Sigmoid colon (tissue), 6 donors: ENCODE measurements at regions not wholly inside any gene's neighbourhood (a gene's known extent, or its start where the extent isn't known, plus 50 kb on each side); places are given as distances from the start of the nearest gene placed in this dataset.

Source experiments
- DNase-seq: peaks from one replicate; pipeline ENCODE4 v3.0.0-alpha.2; 2019
- H3K27ac ChIP-seq, 4 donors: fragments of 200-600 bp; sonication (generic); one replicate each; pipeline ENCODE4 v1.5.1; 2016 to 2019; ENCODE audit warnings: mild to moderate bottlenecking in 1 of 4
- H3K27me3 ChIP-seq, 3 donors: fragments of 200-600 bp; sonication (generic); one replicate each; pipeline ENCODE4 v1.5.1; 2019; ENCODE audit warnings: mild to moderate bottlenecking in 1 of 3
- H3K36me3 ChIP-seq, 4 donors: fragments of 200-600 bp; sonication (generic); one replicate each; pipeline ENCODE4 v1.5.1; 2016 to 2019
- H3K4me1 ChIP-seq, 4 donors: fragments of 200-600 bp; sonication (generic); one replicate each; pipeline ENCODE4 v1.5.1; 2017 to 2019
- H3K4me3 ChIP-seq, 4 donors: fragments of 200-600 bp; sonication (generic); one replicate each; pipeline ENCODE4 v1.5.1; 2017 to 2019; ENCODE audit warnings: mild to moderate bottlenecking in 2 of 4, moderate library complexity in 1 of 4
- H3K9me3 ChIP-seq, 4 donors: fragments of 200-600 bp in 3 of 4; sonication (generic) in 3 of 4; one replicate each; pipeline versions ENCODE4 v1.5.1 to v1.6.1; 2013 to 2019
- CTCF ChIP-seq, 4 experiments: fragments of 450-650 bp in 3 of 4; fragments of 200-600 bp in 1 of 4; IDR thresholded peaks; one replicate each; pipeline ENCODE4 v1.5.1; 2016 to 2019; ENCODE audit warnings: antibody characterized with exemption in 4 of 4, mild to moderate bottlenecking in 3 of 4, moderate library complexity in 2 of 4
- EP300 ChIP-seq, 4 donors: sonication (generic); formaldehyde crosslinking; IDR thresholded peaks; one replicate each; pipeline ENCODE4 v1.6.1; 2017; ENCODE audit warnings: antibody characterized with exemption in 4 of 4
- POLR2A ChIP-seq, 2 donors: fragments of 450-650 bp; IDR thresholded peaks; one replicate each; pipeline ENCODE4 v1.6.1; 2016; ENCODE audit warnings: antibody characterized with exemption in 2 of 2, mild to moderate bottlenecking in 2 of 2, moderate library complexity in 2 of 2
- POLR2AphosphoS5 ChIP-seq, 4 donors: sonication (generic); formaldehyde crosslinking; IDR thresholded peaks; one replicate each; pipeline ENCODE4 v1.6.1; 2017; ENCODE audit warnings: antibody characterized with exemption in 4 of 4
- WGBS, 2 donors: extraction: QIAGEN DNeasy Blood & Tissue Kit; methylation state at CpG; one replicate each; pipeline ENCODE4 v1.1.7; 2013; 5-methylcytosine and 5-hydroxymethylcytosine counted together
- intact Hi-C: fragments of 100-400 bp; cut with DNase I; formaldehyde crosslinking; loops from one replicate; pipeline ENCODE4 v1.15.1; 2023
- donor health status: healthy with polysubstance abuse.
- donor health status: healthy.

- Histone ChIP-seq H3K27me3 (no peaks in the 10 kb centered on the region), H3K27ac (peak overlapping the region in 1 of 4 donors; percentile 79), H3K36me3 (no peaks in the 10 kb centered on the region), H3K9me3 (no peaks in the 10 kb centered on the region), H3K4me3 (no peak overlapping the region), H3K4me1 (peaks cover 0 to 8% (median 2%) of the 10 kb centered on the region in 4 donors)
- DNase-seq = no peak
- 17 to 62% methylated on average over 4 of the region's 4 CpGs for WGBS, 2 donors
- TF ChIP-seq POLR2AphosphoS5 (IDR thresholded peaks at IDR 0.05) = peak in 1 of 4 donors; percentile 15
- TF ChIP-seq CTCF (IDR thresholded peaks at IDR 0.05) = no peak
- intact Hi-C loops = no loop called here
Measured at GRCh38 chr1:182175361-182175931, 113.9 kb upstream of the ZNF648 start.

GRCh38 chr1:182174513-182174855, 113.0 kb upstream of the ZNF648 start:
- no peaks in the 10 kb centered on the region for H3K9me3 ChIP-seq
- TF ChIP-seq POLR2AphosphoS5 (IDR thresholded peaks at IDR 0.05) (no peak), POLR2A (IDR thresholded peaks at IDR 0.05) (no peak), EP300 (IDR thresholded peaks at IDR 0.05) (no peak), CTCF (IDR thresholded peaks at IDR 0.05) (no peak)
- DNase-seq = no peak
- WGBS, 2 donors = 73 to 88% methylated on average over 1 of the region's 1 CpG
- no peak overlapping the region for H3K4me3 ChIP-seq
- intact Hi-C loops = no loop called here
- no peaks in the 10 kb centered on the region for H3K27me3 ChIP-seq
- peak overlapping the region in 3 of 4 donors; percentile 46 to 79 (median 56) for H3K27ac ChIP-seq
- peaks cover 0 to 8% (median 2%) of the 10 kb centered on the region in 4 donors for H3K4me1 ChIP-seq
- H3K36me3 ChIP-seq = no peaks in the 10 kb centered on the region

DNA sequence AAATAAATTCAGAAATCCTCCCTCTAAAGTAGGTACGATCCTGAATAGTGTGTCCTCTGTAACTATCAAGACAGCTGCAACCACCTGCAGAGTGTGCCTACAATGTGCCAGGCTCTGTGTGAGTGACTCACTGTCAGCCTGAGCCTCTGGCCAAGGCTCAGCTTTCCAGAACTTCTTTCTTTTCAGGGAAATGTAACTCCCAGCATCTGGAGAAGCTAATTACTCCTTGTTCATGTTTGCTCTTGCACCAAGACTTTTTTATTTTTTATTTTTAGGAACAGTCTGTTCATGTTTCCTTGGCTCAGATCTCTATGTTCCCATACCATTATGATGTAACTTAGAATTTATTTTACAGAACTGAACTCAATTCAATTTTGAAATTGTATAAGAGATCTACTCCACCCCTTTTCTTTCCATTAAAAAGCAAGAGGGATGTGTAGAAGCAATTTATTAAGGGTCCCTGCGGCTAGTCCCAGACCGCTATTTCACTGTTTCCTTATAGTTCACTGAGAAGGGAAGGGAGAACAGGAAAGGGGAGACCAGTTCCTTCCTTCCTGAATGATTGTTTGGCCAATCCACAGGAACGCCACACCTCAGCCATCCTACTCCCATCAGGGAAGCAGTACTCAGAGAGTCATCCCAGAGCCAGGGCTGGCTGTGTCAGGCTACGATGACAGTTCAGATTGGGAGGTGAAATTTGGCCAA, 112.4 kb upstream of the ZNF648 start:
- Histone ChIP-seq H3K36me3 (no peaks in the 10 kb centered on the region), H3K27ac (peak overlapping the region; percentile 14 to 79 (median 51)), H3K9me3 (no peaks in the 10 kb centered on the region), H3K4me1 (peaks cover 0 to 8% (median 2%) of the 10 kb centered on the region in 4 donors), H3K4me3 (no peak overlapping the region), H3K27me3 (no peaks in the 10 kb centered on the region)
- 77 to 80% methylated on average over 5 of the region's 5 CpGs for WGBS, 2 donors
- intact Hi-C loops = no loop called here
- no peak for DNase-seq
- TF ChIP-seq EP300 (IDR thresholded peaks at IDR 0.05) (peak in 2 of 4 donors; percentile 17 to 48), CTCF (IDR thresholded peaks at IDR 0.05) (no peak), POLR2AphosphoS5 (IDR thresholded peaks at IDR 0.05) (peak in 3 of 4 donors; percentile 10 to 58 (median 43)), POLR2A (IDR thresholded peaks at IDR 0.05) (no peak)

GRCh38 chr1:182172699-182173098, 111.2 kb upstream of the ZNF648 start:
- Histone ChIP-seq H3K27ac (no peak overlapping the region), H3K9me3 (no peaks in the 10 kb centered on the region), H3K36me3 (no peaks in the 10 kb centered on the region), H3K4me3 (no peak overlapping the region), H3K27me3 (no peaks in the 10 kb centered on the region), H3K4me1 (peaks cover 0 to 8% (median 2%) of the 10 kb centered on the region in 4 donors)
- DNase-seq = no peak
- TF ChIP-seq POLR2AphosphoS5 (IDR thresholded peaks at IDR 0.05) (no peak), POLR2A (IDR thresholded peaks at IDR 0.05) (no peak), CTCF (IDR thresholded peaks at IDR 0.05) (no peak), EP300 (IDR thresholded peaks at IDR 0.05) (no peak)
- intact Hi-C loops = no loop called here
